Stomach (tissue), 8 donors: ENCODE measurements at regions not wholly inside any gene's neighbourhood (a gene's known extent, or its start where the extent isn't known, plus 50 kb on each side); places are given as distances from the start of the nearest gene placed in this dataset.

Experiments used
- DNase-seq, 2 donors: peaks; one replicate each; pipeline versions ENCODE4 v3.0.0 to v3.0.0-alpha.2; 2013 to 2019
- H3K27ac ChIP-seq, 5 donors: fragments of 200-600 bp in 4 of 5; sonication (generic) in 4 of 5; one replicate each; pipeline ENCODE4 v1.5.1; 2013 to 2019; ENCODE audit warnings: mild to moderate bottlenecking in 1 of 5, moderate library complexity in 1 of 5
- H3K27me3 ChIP-seq, 3 donors: fragments of 200-600 bp; sonication (generic); one replicate each; pipeline ENCODE4 v1.5.1; 2017 to 2019; ENCODE audit warnings: mixed run types in 1 of 3
- H3K36me3 ChIP-seq, 4 donors: fragments of 200-600 bp; sonication (generic); 1 replicate in 3 of 4; 2 replicates in 1 of 4; pipeline ENCODE4 v1.5.1; 2016 to 2019
- H3K4me1 ChIP-seq, 4 donors: fragments of 200-600 bp; sonication (generic); one replicate each; pipeline ENCODE4 v1.5.1; 2016 to 2019
- H3K4me3 ChIP-seq, 4 donors: fragments of 200-600 bp; sonication (generic) in 3 of 4; one replicate each; pipeline ENCODE4 v1.5.1; 2016 to 2019; ENCODE audit warnings: mild to moderate bottlenecking in 1 of 4
- H3K9me3 ChIP-seq, 4 donors: fragments of 200-600 bp; sonication (generic); one replicate each; pipeline ENCODE4 v1.5.1; 2016 to 2019
- EP300 ChIP-seq: sonication (generic); formaldehyde crosslinking; IDR thresholded peaks from one replicate; pipeline ENCODE4 v1.6.1; 2017; ENCODE audit warnings: antibody characterized with exemption
- POLR2A ChIP-seq, 4 donors: fragments of 450-650 bp; IDR thresholded peaks; one replicate each; pipeline ENCODE4 v1.6.1; 2016; ENCODE audit warnings: antibody characterized with exemption in 4 of 4, control low read depth in 2 of 4, mild to moderate bottlenecking in 1 of 4, moderate library complexity in 1 of 4
- POLR2AphosphoS5 ChIP-seq, 3 donors: sonication (generic); formaldehyde crosslinking; IDR thresholded peaks; one replicate each; pipeline ENCODE4 v1.6.1; 2016; ENCODE audit warnings: antibody characterized with exemption in 3 of 3
- WGBS, 5 donors: extraction: QIAGEN DNeasy Blood & Tissue Kit in 3 of 5; methylation state at CpG; one replicate each; pipeline versions ENCODE4 v1.1.5 to v1.1.7; 2013 to 2018; 5-methylcytosine and 5-hydroxymethylcytosine counted together
- intact Hi-C: fragments of 100-400 bp; cut with DNase I; formaldehyde crosslinking; loops from one replicate; pipeline ENCODE4 v1.15.1; 2023; ENCODE audit warnings: low total_unique reads
- TF ChIP-seq, protein P1 (sequence below), 7 experiments: fragments of 450-650 bp in 4 of 7; fragments of 200-600 bp in 3 of 7; sonication (generic) in 3 of 7; IDR thresholded peaks; one replicate each; pipeline ENCODE4 v1.5.1; 2016 to 2019; ENCODE audit warnings: antibody characterized with exemption in 7 of 7, control low read depth in 2 of 7, mild to moderate bottlenecking in 1 of 7
- donor health status: healthy with polysubstance abuse.
- donor health status: Bipolar disorder and iron deficiency.
- donor health status: healthy.

DNA sequence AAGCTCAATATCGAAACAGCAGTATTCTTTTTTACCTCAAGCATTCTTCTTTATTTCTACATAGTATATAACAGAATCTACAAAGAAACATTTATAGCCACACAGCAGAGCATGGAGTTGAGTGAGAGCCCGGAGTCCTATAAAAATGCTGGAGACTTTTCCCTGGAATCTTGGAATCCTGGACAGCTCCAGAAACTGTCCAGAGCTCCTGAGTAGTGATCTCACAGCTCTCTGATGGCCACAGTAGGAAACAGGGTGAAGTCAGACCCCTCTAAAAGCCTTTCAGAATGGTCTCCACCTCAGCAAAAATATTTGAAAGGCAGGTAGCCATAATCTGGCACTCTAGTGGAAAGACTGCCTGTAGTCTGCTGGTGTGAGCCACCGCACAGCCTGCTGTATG, 149.3 kb upstream of the STXBP5 start:
- no peaks in the 10 kb centered on the region for H3K27me3 ChIP-seq
- H3K27ac ChIP-seq: no peak overlapping the region
- no peaks in the 10 kb centered on the region for H3K36me3 ChIP-seq
- intact Hi-C loops: no loop called here
- H3K4me3 ChIP-seq: no peak overlapping the region
- WGBS, 5 donors: 81 to 95% (median 92%) methylated on average over 3 of the region's 3 CpGs
- H3K9me3 ChIP-seq: no peaks in the 10 kb centered on the region
- no peaks in the 10 kb centered on the region for H3K4me1 ChIP-seq
- TF ChIP-seq, protein P1, sequence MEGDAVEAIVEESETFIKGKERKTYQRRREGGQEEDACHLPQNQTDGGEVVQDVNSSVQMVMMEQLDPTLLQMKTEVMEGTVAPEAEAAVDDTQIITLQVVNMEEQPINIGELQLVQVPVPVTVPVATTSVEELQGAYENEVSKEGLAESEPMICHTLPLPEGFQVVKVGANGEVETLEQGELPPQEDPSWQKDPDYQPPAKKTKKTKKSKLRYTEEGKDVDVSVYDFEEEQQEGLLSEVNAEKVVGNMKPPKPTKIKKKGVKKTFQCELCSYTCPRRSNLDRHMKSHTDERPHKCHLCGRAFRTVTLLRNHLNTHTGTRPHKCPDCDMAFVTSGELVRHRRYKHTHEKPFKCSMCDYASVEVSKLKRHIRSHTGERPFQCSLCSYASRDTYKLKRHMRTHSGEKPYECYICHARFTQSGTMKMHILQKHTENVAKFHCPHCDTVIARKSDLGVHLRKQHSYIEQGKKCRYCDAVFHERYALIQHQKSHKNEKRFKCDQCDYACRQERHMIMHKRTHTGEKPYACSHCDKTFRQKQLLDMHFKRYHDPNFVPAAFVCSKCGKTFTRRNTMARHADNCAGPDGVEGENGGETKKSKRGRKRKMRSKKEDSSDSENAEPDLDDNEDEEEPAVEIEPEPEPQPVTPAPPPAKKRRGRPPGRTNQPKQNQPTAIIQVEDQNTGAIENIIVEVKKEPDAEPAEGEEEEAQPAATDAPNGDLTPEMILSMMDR (IDR thresholded peaks at IDR 0.05): no peak
- TF ChIP-seq POLR2A (IDR thresholded peaks at IDR 0.05) (no peak), EP300 (no peak), POLR2AphosphoS5 (IDR thresholded peaks at IDR 0.05) (no peak)
- no peak for DNase-seq

- Histone ChIP-seq H3K9me3 (no peaks in the 10 kb centered on the region), H3K27me3 (no peaks in the 10 kb centered on the region), H3K4me1 (no peaks in the 10 kb centered on the region), H3K27ac (no peak overlapping the region), H3K4me3 (no peak overlapping the region), H3K36me3 (no peaks in the 10 kb centered on the region)
- intact Hi-C loops: no loop called here
- 73 to 82% (median 78%) methylated on average over 8 of the region's 8 CpGs for WGBS, 5 donors
- TF ChIP-seq POLR2AphosphoS5 (IDR thresholded peaks at IDR 0.05): no peak
- TF ChIP-seq EP300: no peak
- TF ChIP-seq POLR2A (IDR thresholded peaks at IDR 0.05): no peak
- TF ChIP-seq, protein P1 (IDR thresholded peaks at IDR 0.05): no peak
- DNase-seq: no peak
Measured at GRCh38 chr6:147055821-147056392, 148.3 kb upstream of the STXBP5 start.

GRCh38 chr6:147057188-147057587, 147.0 kb upstream of the STXBP5 start:
- H3K4me3 ChIP-seq: no peak overlapping the region
- 24 to 44% (median 40%) methylated on average over 1 of the region's 1 CpG for WGBS, 5 donors
- H3K4me1 ChIP-seq: no peaks in the 10 kb centered on the region
- intact Hi-C loops: no loop called here
- TF ChIP-seq POLR2A (IDR thresholded peaks at IDR 0.05): no peak
- TF ChIP-seq, protein P1 (IDR thresholded peaks at IDR 0.05): no peak
- no peak for TF ChIP-seq EP300
- no peak for TF ChIP-seq POLR2AphosphoS5 (IDR thresholded peaks at IDR 0.05)
- no peaks in the 10 kb centered on the region for H3K36me3 ChIP-seq
- H3K27me3 ChIP-seq: no peaks in the 10 kb centered on the region
- no peaks in the 10 kb centered on the region for H3K9me3 ChIP-seq
- H3K27ac ChIP-seq: no peak overlapping the region
- no peak for DNase-seq

DNA sequence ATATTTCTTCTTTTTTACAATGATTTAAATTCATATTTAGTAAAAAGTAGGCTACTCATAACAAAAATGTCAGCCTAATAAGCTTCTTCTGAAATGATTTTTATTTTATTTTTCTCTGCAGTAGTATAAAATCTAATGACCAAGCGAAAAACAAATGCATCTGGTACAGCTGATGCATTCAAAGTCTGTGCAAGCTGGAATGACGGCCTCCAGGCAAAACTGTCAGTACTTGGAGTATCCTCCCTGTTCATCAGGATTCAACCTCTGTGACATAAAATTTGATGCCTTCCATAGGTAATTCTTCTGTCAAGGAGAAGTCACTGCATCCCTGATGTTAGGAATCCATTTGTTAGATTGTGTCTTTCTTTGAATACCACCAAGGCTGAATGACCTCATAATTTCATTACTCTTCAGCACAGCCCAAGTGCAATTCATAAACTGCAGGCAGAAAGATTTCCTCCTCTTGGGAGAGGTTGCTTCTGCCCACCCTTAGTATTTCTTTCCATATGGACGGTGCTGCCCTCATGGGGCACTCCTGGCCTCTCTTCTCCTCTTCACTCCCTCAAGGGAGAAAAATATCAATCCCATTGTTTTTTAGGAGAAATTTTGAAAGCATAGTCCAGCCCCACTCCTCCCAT, 146.4 kb upstream of the STXBP5 start:
- no peaks in the 10 kb centered on the region for H3K4me1 ChIP-seq
- H3K27ac ChIP-seq: no peak overlapping the region
- intact Hi-C loops: no loop called here
- 88 to 95% (median 91%) methylated on average over 3 of the region's 3 CpGs for WGBS, 5 donors
- H3K27me3 ChIP-seq: no peaks in the 10 kb centered on the region
- no peak overlapping the region for H3K4me3 ChIP-seq
- TF ChIP-seq EP300 (no peak), POLR2A (IDR thresholded peaks at IDR 0.05) (no peak), POLR2AphosphoS5 (IDR thresholded peaks at IDR 0.05) (no peak)
- TF ChIP-seq, protein P1 (IDR thresholded peaks at IDR 0.05): no peak
- H3K36me3 ChIP-seq: no peaks in the 10 kb centered on the region
- H3K9me3 ChIP-seq: no peaks in the 10 kb centered on the region
- no peak for DNase-seq
